GM12878 (cell line): ENCODE measurements at regions not wholly inside any gene's neighbourhood (a gene's known extent, or its start where the extent isn't known, plus 50 kb on each side); places are given as distances from the start of the nearest gene placed in this dataset.

Source experiments
- ATF7 ChIP-seq: fragments of 450-650 bp; IDR thresholded peaks from 2 replicates; pipeline ENCODE4 v1.6.1; 2016; ENCODE audit warnings: low read depth, mild to moderate bottlenecking
- CHD2 ChIP-seq: IDR thresholded peaks from 2 replicates; pipeline ENCODE4 v1.6.1; 2011; ENCODE audit warnings: low read depth, low read length, improper control_type of control experiment, borderline replicate concordance
- FOS ChIP-seq: IDR thresholded peaks from 3 replicates; pipeline ENCODE4 v1.6.1; 2011; ENCODE audit warnings: borderline replicate concordance; ENCODE audit not compliant: insufficient read length; ENCODE audit errors: extremely low read depth
- MTA3 ChIP-seq: IDR thresholded peaks from 2 replicates; pipeline ENCODE4 v1.6.1; 2012; ENCODE audit warnings: low read length, inconsistent platforms, borderline replicate concordance
- POLR2AphosphoS2 ChIP-seq: IDR thresholded peaks from 2 replicates; pipeline ENCODE4 v1.6.1; 2011; ENCODE audit warnings: low read depth, mild to moderate bottlenecking, low read length, improper control_type of control experiment, moderate library complexity
- RELA ChIP-seq: fragments of 450-650 bp; IDR thresholded peaks from 2 replicates; pipeline ENCODE4 v1.8.0; 2014; ENCODE audit warnings: borderline replicate concordance; ENCODE audit not compliant: partially characterized antibody
- TCF12 ChIP-seq: IDR thresholded peaks from 2 replicates; pipeline ENCODE4 v1.6.1; 2011; ENCODE audit warnings: low read depth, mild to moderate bottlenecking, low read length
- YY1 ChIP-seq: IDR thresholded peaks from 2 replicates; pipeline ENCODE4 v1.6.1; 2011; ENCODE audit warnings: low read depth, mild to moderate bottlenecking, low read length
- ZNF384 ChIP-seq: IDR thresholded peaks from 2 replicates; pipeline ENCODE4 v1.6.1; 2012; ENCODE audit warnings: low read depth, mild to moderate bottlenecking, low read length, improper control_type of control experiment, borderline replicate concordance
- TF ChIP-seq, protein P1 (sequence below), 3 experiments: IDR thresholded peaks in 2 of 3; conservative IDR thresholded peaks in 1 of 3; 2 replicates each; pipeline ENCODE4 v1.5.1; 2011; ENCODE audit warnings: low read depth in 3 of 3, low read length in 3 of 3, mild to moderate bottlenecking in 3 of 3, control low read depth in 2 of 3, moderate library complexity in 2 of 3, inconsistent platforms in 1 of 3, mixed read lengths in 1 of 3; ENCODE audit not compliant: control insufficient read depth in 2 of 3, insufficient read depth in 1 of 3; ENCODE audit errors: extremely low read depth in 1 of 3

- TF ChIP-seq CHD2 (no peak), ZNF384 (no peak), ATF7 (no peak), POLR2AphosphoS2 (no peak), FOS (no peak), TCF12 (no peak), MTA3 (no peak), YY1 (no peak), RELA (no peak)
- TF ChIP-seq, protein P1, sequence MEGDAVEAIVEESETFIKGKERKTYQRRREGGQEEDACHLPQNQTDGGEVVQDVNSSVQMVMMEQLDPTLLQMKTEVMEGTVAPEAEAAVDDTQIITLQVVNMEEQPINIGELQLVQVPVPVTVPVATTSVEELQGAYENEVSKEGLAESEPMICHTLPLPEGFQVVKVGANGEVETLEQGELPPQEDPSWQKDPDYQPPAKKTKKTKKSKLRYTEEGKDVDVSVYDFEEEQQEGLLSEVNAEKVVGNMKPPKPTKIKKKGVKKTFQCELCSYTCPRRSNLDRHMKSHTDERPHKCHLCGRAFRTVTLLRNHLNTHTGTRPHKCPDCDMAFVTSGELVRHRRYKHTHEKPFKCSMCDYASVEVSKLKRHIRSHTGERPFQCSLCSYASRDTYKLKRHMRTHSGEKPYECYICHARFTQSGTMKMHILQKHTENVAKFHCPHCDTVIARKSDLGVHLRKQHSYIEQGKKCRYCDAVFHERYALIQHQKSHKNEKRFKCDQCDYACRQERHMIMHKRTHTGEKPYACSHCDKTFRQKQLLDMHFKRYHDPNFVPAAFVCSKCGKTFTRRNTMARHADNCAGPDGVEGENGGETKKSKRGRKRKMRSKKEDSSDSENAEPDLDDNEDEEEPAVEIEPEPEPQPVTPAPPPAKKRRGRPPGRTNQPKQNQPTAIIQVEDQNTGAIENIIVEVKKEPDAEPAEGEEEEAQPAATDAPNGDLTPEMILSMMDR (IDR thresholded peaks at IDR 0.05 in 2 of 3, conservative IDR thresholded peaks at IDR 0.05 in 1 of 3; ENCODE audit: control insufficient read depth in 2 of 3, extremely low read depth in 1 of 3, insufficient read depth in 1 of 3, low read depth in 3 of 3, low read length in 3 of 3) = no peak
Measured at GRCh38 chr11:91804042-91804441, 420.6 kb upstream of the FAT3 start.
